Activated naive CD4-positive, alpha-beta T cell treated with anti-CD3 and anti-CD28 coated beads for 36 hours (primary cell): ENCODE measurements at regions not wholly inside any gene's neighbourhood (a gene's known extent, or its start where the extent isn't known, plus 50 kb on each side); places are given as distances from the start of the nearest gene placed in this dataset.
A peak's percentile ranks its signal among the peaks of the same experiment; 100 is the strongest.
"Not testable (repeated sequence)": the region's sequence is repeated elsewhere in the genome, so short reads cannot be mapped to it uniquely, and the experiment has no call there.

ENCODE experiments used
- CTCF ChIA-PET: fragments of 350-600 bp; sonication (Branson Sonifier 250); formaldehyde crosslinking; loops from one replicate; lab custom pipeline; 2021; ENCODE audit warnings: antibody characterized with exemption; lab: Charles Lee
- DNase-seq: peaks from one replicate; pipeline ENCODE4 v3.0.0-alpha.2; 2020
- H3K27ac Mint-ChIP-seq: one replicate; pipeline ENCODE4 v1.8.0; 2021; ENCODE audit warnings: mild to moderate bottlenecking, mixed read lengths
- H3K27me3 Mint-ChIP-seq: one replicate; pipeline ENCODE4 v1.8.0; 2021; ENCODE audit warnings: low read depth, mixed read lengths
- H3K36me3 Mint-ChIP-seq: one replicate; pipeline ENCODE4 v1.8.0; 2021; ENCODE audit warnings: low read depth, mixed read lengths
- H3K4me1 Mint-ChIP-seq: one replicate; pipeline ENCODE4 v1.8.0; 2021; ENCODE audit warnings: low read depth, mixed read lengths
- H3K4me3 Mint-ChIP-seq: one replicate; pipeline ENCODE4 v1.8.0; 2021; ENCODE audit warnings: mild to moderate bottlenecking, moderate library complexity, mixed read lengths
- H3K9me3 Mint-ChIP-seq: one replicate; pipeline ENCODE4 v1.8.0; 2021; ENCODE audit warnings: mixed read lengths
- intact Hi-C: fragments of 100-400 bp; cut with micrococcal nuclease; formaldehyde crosslinking; loops from one replicate; pipeline ENCODE4 v1.15.1; 2023

DNA sequence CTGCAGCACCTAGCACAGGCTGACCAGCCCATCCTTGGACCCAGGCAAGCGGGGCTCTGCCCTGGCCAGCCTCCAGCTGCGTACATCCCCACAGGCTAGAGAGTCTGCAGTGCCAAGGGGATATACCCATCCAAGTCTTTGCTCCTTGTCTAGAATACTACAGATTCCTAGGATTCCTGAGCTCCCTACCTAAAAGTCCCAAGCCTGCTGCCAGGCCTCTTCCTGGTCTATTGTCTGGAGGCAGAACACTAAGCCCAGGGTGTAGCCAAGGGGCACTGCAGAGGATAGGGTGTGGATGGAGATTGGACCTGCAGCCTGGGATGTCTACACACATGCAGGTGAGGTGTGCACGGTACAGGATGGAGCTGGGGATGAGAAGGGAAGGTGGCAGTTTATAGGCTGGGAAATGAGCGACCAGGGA is 90.0 kb upstream of the SIRPA start:
- H3K27ac Mint-ChIP-seq, result no peak overlapping the region
- H3K4me3 Mint-ChIP-seq, result no peak overlapping the region
- no peak for DNase-seq
- no peaks in the 10 kb centered on the region for H3K9me3 Mint-ChIP-seq
- peaks cover 18% of the 10 kb centered on the region for H3K4me1 Mint-ChIP-seq
- H3K27me3 Mint-ChIP-seq, result peaks cover 42% of the 10 kb centered on the region
- no peaks in the 10 kb centered on the region for H3K36me3 Mint-ChIP-seq
- intact Hi-C loops, result no loop called here
- CTCF ChIA-PET, result interaction anchor here (1.0 kb wide), 1 partner anchor 160 kb away, joined by 3 read pairs; no protein-coding TSS in a partner anchor

DNA sequence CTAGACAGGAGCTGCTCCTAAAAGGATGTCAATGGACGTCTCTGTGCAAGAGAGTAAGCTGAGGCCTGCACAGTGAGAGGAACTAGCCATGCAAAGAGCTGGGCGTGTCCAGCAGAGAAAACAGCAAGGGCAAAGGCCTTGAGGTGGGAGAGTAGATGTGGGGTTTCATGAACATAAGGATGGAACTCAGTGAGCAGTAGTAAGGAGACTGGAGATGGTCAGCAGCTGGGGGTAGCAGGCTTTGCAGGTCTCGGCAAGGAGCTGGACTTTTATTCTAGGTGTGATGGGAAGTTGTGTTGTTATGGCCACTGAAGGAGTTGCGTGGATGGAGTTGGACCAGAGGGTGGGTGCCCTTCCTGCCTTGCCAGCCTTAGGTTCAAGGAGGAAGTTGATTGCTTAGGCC is 90.7 kb upstream of the SIRPA start:
- peak overlapping the region; percentile 20 for H3K27ac Mint-ChIP-seq
- H3K4me1 Mint-ChIP-seq, result peaks cover 14% of the 10 kb centered on the region
- no peak for DNase-seq
- peaks cover 38% of the 10 kb centered on the region for H3K27me3 Mint-ChIP-seq
- H3K9me3 Mint-ChIP-seq, result no peaks in the 10 kb centered on the region
- CTCF ChIA-PET, result interaction anchor here (0.6 to 1.0 kb wide), 2 partner anchors 92 to 161 kb away, joined by 3 read pairs; no protein-coding TSS in a partner anchor
- H3K4me3 Mint-ChIP-seq, result no peak overlapping the region
- intact Hi-C loops, result loop anchor here (5.0 kb wide), 2 partner anchors 38 to 543 kb away; no protein-coding TSS in a partner anchor
- H3K36me3 Mint-ChIP-seq, result no peaks in the 10 kb centered on the region

- Mint-ChIP-seq H3K4me3 (peak overlapping the region; percentile 39), H3K9me3 (no peaks in the 10 kb centered on the region), H3K4me1 (peaks cover 11% of the 10 kb centered on the region), H3K27me3 (peaks cover 40% of the 10 kb centered on the region), H3K27ac (no peak overlapping the region), H3K36me3 (no peaks in the 10 kb centered on the region)
- DNase-seq, result no peak
- intact Hi-C loops, result loop anchor here (1.0 to 5.0 kb wide), 5 partner anchors 38 to 543 kb away; no protein-coding TSS in a partner anchor
- CTCF ChIA-PET, result interaction anchor here (0.6 to 1.0 kb wide), 2 partner anchors 92 to 161 kb away, joined by 3 read pairs; no protein-coding TSS in a partner anchor
These were observed 91.2 kb upstream of the SIRPA start for GRCh38 chr20:1803932-1804501.

DNA sequence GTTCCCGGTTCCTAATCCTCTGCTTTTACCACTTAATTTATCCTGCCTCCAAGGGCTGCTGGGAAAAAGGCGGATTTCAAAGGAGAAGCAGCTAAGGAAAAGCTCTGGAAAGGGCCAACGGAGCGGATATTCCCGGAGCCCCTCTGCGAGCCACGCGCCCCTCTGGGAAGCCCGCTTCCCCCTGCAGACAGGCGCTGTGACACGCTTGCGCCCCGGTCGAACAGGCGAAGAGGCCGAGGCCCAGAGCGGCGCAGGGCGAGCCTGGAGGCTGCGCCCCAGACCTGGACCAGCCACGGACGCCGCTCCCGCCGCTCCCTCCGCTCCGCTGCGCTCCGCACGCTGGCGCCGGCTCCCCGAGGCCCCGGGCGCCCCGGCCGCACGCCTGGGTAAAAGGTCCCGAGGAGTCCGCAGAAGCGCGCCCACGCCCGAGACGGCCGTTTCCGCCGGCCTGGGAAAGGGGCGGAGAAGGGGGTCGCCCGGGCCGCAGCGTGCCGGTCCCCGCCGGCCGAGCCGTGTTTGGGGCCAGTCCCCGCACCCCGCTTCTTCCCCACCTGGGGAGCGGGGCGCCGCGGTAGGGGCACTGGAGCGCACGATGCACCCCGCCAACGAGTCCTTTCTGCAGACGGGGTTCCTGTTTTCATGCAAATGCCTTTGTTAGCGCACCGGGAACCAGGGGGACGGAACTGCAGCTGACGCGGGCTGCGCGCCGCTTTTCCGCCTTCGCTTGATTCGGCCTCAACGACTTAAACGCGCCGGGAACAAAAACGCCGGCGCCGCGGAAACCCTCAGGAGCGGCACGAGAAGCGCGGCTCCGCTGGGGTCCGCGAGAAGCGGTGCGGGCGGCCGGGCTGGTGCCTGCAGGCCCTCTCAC is 91.9 kb upstream of the SIRPA start:
- Mint-ChIP-seq H3K36me3 (no peaks in the 10 kb centered on the region), H3K27ac (no peak overlapping the region), H3K27me3 (peaks cover 43% of the 10 kb centered on the region), H3K4me1 (peaks cover 8% of the 10 kb centered on the region), H3K9me3 (no peaks in the 10 kb centered on the region), H3K4me3 (peak overlapping the region; percentile 64)
- CTCF ChIA-PET, result interaction anchor here (0.6 to 2.2 kb wide), 7 partner anchors 8 to 206 kb away, joined by 3 to 12 read pairs (median 3); no protein-coding TSS in a partner anchor
- intact Hi-C loops, result loop anchor here (1.0 to 5.0 kb wide), 5 partner anchors 39 to 544 kb away; no protein-coding TSS in a partner anchor
- peak; percentile 54 for DNase-seq

- H3K36me3 Mint-ChIP-seq, result no peaks in the 10 kb centered on the region
- H3K4me3 Mint-ChIP-seq, result peak overlapping the region; percentile 64
- H3K9me3 Mint-ChIP-seq, result no peaks in the 10 kb centered on the region
- H3K27ac Mint-ChIP-seq, result no peak overlapping the region
- intact Hi-C loops, result loop anchor here (1.0 to 5.0 kb wide), 7 partner anchors 40 to 545 kb away; no protein-coding TSS in a partner anchor
- DNase-seq, result peak; percentile 71
- peaks cover 8% of the 10 kb centered on the region for H3K4me1 Mint-ChIP-seq
- peaks cover 43% of the 10 kb centered on the region for H3K27me3 Mint-ChIP-seq
- CTCF ChIA-PET, result interaction anchor here (0.6 to 2.2 kb wide), 16 partner anchors 9 to 337 kb away, joined by 3 to 12 read pairs (median 4); no protein-coding TSS in a partner anchor
These were observed 92.7 kb upstream of the SIRPA start for GRCh38 chr20:1802385-1803060.

DNA sequence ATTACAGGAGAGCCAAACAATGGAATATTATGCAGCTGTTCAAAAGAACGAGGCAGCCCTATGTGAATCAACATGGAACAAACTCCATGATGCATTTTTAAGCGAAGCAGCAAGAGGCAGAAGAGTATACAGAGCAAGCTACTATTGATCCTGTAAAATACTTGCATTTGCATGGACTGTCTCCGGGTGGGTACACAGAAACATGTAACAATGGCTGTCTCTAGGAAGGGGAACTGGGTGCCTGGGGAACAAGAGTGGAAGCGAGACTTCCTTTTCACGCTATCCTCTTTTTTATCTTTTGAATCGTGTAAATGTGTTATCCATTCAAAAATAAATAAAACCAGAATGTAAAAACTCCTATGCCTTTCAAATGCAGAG is 93.3 kb upstream of the SIRPA start:
- Mint-ChIP-seq H3K9me3 (no peaks in the 10 kb centered on the region), H3K36me3 (no peaks in the 10 kb centered on the region), H3K4me1 (peaks cover 8% of the 10 kb centered on the region), H3K27me3 (peaks cover 43% of the 10 kb centered on the region), H3K4me3 (no peak overlapping the region), H3K27ac (no peak overlapping the region)
- CTCF ChIA-PET, result interaction anchor here (0.7 to 2.2 kb wide), 12 partner anchors 9 to 336 kb away, joined by 3 to 12 read pairs (median 4); no protein-coding TSS in a partner anchor
- intact Hi-C loops, result loop anchor here (1.0 to 5.0 kb wide), 5 partner anchors 40 to 545 kb away; no protein-coding TSS in a partner anchor
- DNase-seq, result no peak

DNA sequence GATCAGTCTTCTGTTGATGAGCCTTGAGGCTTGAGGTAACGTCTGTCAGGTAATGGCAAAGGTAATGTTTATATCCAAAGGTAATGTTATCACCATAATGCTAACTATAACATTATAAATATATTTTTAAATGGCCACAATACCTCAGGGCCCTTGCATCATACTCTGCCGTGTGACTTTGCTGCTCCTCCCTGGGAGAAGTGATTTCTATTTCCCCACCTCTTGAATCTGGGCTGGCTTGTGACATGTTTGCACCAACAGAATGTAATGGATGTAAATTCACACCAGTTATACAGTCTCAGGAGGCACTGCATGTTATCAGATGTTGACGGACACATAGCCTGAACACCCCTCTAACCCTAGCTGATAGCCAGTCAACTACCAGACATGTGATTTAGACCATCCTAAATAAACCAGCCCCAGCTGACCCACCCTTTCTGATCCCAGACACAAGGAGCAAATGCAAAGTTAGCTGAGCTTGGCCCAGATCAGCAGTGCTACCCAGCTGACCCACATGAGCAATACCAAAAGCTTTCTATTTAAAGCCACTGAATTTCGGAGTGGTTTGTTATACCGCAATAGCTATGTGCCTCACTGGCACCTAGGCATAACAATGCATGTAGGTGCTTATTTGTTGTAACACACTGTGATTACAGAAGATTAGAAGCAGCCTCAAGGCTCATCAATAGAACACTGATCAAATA is 93.8 kb upstream of the SIRPA start:
- DNase-seq, result no peak
- no peak overlapping the region for H3K4me3 Mint-ChIP-seq
- no peaks in the 10 kb centered on the region for H3K9me3 Mint-ChIP-seq
- intact Hi-C loops, result loop anchor here (5.0 kb wide), 2 partner anchors 41 to 546 kb away; no protein-coding TSS in a partner anchor
- peaks cover 8% of the 10 kb centered on the region for H3K4me1 Mint-ChIP-seq
- peaks cover 43% of the 10 kb centered on the region for H3K27me3 Mint-ChIP-seq
- CTCF ChIA-PET, result interaction anchor here (0.7 to 2.2 kb wide), 11 partner anchors 8 to 336 kb away, joined by 3 to 12 read pairs (median 4); no protein-coding TSS in a partner anchor
- H3K36me3 Mint-ChIP-seq, result no peaks in the 10 kb centered on the region
- H3K27ac Mint-ChIP-seq, result no peak overlapping the region

DNA sequence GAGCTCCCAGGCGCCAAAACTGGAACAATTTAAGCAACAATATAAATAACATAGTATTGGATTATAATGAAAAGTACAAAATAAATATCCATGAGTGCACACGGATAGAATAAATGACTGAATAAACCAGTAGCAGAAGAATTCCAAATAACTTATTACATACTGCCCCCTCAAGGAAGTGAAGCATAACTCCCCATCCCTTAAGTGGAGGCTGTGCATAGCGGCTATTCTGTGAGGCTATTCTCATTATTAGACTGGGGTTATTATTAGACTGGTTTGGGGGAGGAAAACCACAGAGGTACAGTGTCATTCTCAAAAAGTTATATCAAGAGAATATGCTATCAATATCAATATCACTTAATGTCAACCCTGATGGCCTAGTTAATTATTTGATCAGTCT is 94.4 kb upstream of the SIRPA start:
- peaks cover 43% of the 10 kb centered on the region for H3K27me3 Mint-ChIP-seq
- CTCF ChIA-PET, result interaction anchor here (0.9 to 1.7 kb wide), 8 partner anchors 8 to 297 kb away, joined by 3 to 5 read pairs (median 3); no protein-coding TSS in a partner anchor
- H3K4me1 Mint-ChIP-seq, result peaks cover 8% of the 10 kb centered on the region
- intact Hi-C loops, result loop anchor here (5.0 kb wide), 2 partner anchors 42 to 547 kb away; no protein-coding TSS in a partner anchor
- H3K27ac Mint-ChIP-seq, result no peak overlapping the region
- DNase-seq, result no peak
- no peaks in the 10 kb centered on the region for H3K9me3 Mint-ChIP-seq
- no peaks in the 10 kb centered on the region for H3K36me3 Mint-ChIP-seq
- no peak overlapping the region for H3K4me3 Mint-ChIP-seq

DNA sequence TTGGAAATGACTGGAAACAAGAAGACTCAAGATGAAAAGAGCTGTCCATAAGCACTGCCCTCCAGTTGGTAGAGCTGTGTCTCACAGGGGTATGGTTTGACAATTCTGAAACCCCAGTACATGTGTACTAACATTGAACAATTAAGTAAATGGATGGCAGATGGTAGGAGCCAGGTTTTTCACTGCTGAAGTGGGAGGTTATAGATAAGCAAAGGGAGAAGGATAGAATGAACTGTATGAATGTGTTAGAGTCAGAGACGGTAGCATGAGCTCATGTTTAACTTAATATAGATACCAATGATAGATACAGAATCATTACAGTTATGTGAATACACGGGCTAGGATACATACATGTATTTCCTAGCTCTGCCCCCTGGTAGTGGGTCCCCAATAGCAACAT is 95.0 kb upstream of the SIRPA start:
- intact Hi-C loops, result loop anchor here (5.0 kb wide), 2 partner anchors 42 to 547 kb away; no protein-coding TSS in a partner anchor
- H3K4me3 Mint-ChIP-seq, result no peak overlapping the region
- H3K36me3 Mint-ChIP-seq, result no peaks in the 10 kb centered on the region
- no peak overlapping the region for H3K27ac Mint-ChIP-seq
- H3K27me3 Mint-ChIP-seq, result peaks cover 43% of the 10 kb centered on the region
- peaks cover 8% of the 10 kb centered on the region for H3K4me1 Mint-ChIP-seq
- H3K9me3 Mint-ChIP-seq, result no peaks in the 10 kb centered on the region
- DNase-seq, result no peak
- CTCF ChIA-PET, result interaction anchor here (0.9 to 1.7 kb wide), 7 partner anchors 8 to 296 kb away, joined by 3 to 4 read pairs (median 3); no protein-coding TSS in a partner anchor

GRCh38 chr20:1799746-1800145 is 95.5 kb upstream of the SIRPA start:
- not testable (repeated sequence) for H3K4me1 Mint-ChIP-seq, H3K36me3 Mint-ChIP-seq, H3K27ac Mint-ChIP-seq, H3K4me3 Mint-ChIP-seq, H3K9me3 Mint-ChIP-seq, DNase-seq
- intact Hi-C loops, result loop anchor here (5.0 kb wide), 2 partner anchors 43 to 548 kb away; no protein-coding TSS in a partner anchor
- CTCF ChIA-PET, result interaction anchor here (0.9 to 1.7 kb wide), 6 partner anchors 9 to 296 kb away, joined by 3 to 4 read pairs (median 3); no protein-coding TSS in a partner anchor
- H3K27me3 Mint-ChIP-seq, result peaks cover 40% of the 10 kb centered on the region

DNA sequence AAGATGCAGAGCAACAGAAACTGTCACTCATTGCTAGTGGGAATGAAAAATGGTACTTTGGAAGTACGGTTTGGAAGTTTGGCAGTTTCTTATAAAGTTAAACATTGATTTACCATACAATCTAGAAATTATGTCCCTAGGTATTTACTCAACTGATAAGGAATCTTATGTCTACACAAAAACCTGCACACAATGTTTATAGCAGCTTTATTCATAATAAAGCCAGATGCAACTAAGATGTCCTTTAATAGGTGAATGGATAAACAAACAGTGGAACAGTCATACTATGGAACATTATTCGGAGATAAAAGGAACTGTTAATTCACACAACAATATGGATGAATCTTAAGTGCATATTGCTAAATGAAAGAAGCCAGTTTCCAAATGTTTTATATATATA is 96.2 kb upstream of the SIRPA start:
- Mint-ChIP-seq H3K4me3 (no peak overlapping the region), H3K4me1 (peaks cover 8% of the 10 kb centered on the region)

More for the DNA sequence above, 96.2 kb upstream of the SIRPA start:
- CTCF ChIA-PET, result interaction anchor here (1.7 kb wide), 1 partner anchor 295 kb away, joined by 3 read pairs; no protein-coding TSS in a partner anchor
- no peak overlapping the region for H3K27ac Mint-ChIP-seq
- no peaks in the 10 kb centered on the region for H3K9me3 Mint-ChIP-seq
- H3K36me3 Mint-ChIP-seq, result no peaks in the 10 kb centered on the region
- DNase-seq, result no peak
- peaks cover 35% of the 10 kb centered on the region for H3K27me3 Mint-ChIP-seq
- intact Hi-C loops, result no loop called here
